ENCODE measurements at regions not wholly inside any gene's neighbourhood (a gene's known extent, or its start where the extent isn't known, plus 50 kb on each side); places are given as distances from the start of the nearest gene placed in this dataset.

DNA sequence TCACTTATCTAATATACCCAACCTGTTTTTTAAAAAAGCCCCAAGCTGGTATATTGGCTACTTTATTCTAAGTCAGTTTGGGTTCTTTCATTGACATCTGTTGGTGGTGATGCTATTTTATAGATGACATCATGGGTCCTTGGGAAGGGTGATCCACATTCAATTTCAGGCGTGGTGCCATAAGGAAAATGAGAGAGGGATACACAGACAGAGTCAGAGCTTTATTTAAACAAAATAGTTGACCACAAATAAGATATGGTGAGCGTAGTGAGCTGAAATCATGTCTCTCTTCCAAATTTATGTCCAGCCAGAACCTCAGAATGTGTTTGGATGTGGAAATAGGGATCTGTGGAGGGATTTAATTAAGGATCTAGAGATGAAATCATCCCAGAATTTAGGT lies 302.4 kb downstream of the MAT2B start:
- no peaks in the 10 kb centered on the region for H3K9me2 ChIP-seq (ENCODE audit: insufficient read depth, low read length)
- no peaks in the 10 kb centered on the region for H3F3A ChIP-seq (ENCODE audit: insufficient read depth, low read length, poor library complexity, severe bottlenecking)
- no peak for TF ChIP-seq SMC3 (conservative IDR thresholded peaks at IDR 0.05; ENCODE audit: poor library complexity)
- no peak for TF ChIP-seq MXI1 (conservative IDR thresholded peaks at IDR 0.05; ENCODE audit: poor library complexity, severe bottlenecking)
- TF ChIP-seq, protein P1, sequence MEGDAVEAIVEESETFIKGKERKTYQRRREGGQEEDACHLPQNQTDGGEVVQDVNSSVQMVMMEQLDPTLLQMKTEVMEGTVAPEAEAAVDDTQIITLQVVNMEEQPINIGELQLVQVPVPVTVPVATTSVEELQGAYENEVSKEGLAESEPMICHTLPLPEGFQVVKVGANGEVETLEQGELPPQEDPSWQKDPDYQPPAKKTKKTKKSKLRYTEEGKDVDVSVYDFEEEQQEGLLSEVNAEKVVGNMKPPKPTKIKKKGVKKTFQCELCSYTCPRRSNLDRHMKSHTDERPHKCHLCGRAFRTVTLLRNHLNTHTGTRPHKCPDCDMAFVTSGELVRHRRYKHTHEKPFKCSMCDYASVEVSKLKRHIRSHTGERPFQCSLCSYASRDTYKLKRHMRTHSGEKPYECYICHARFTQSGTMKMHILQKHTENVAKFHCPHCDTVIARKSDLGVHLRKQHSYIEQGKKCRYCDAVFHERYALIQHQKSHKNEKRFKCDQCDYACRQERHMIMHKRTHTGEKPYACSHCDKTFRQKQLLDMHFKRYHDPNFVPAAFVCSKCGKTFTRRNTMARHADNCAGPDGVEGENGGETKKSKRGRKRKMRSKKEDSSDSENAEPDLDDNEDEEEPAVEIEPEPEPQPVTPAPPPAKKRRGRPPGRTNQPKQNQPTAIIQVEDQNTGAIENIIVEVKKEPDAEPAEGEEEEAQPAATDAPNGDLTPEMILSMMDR (IDR thresholded peaks at IDR 0.05; ENCODE audit: poor library complexity, severe bottlenecking) = no peak
- no peak for TF ChIP-seq TAF1 (IDR thresholded peaks at IDR 0.05; ENCODE audit: low read depth)
- no peak for TF ChIP-seq EP300 (conservative IDR thresholded peaks at IDR 0.05; ENCODE audit: poor library complexity, severe bottlenecking)
- TF ChIP-seq POLR2AphosphoS5 (IDR thresholded peaks at IDR 0.05) = no peak
- no peak for TF ChIP-seq RAD21 (conservative IDR thresholded peaks at IDR 0.05)
- TF ChIP-seq, protein P2, sequence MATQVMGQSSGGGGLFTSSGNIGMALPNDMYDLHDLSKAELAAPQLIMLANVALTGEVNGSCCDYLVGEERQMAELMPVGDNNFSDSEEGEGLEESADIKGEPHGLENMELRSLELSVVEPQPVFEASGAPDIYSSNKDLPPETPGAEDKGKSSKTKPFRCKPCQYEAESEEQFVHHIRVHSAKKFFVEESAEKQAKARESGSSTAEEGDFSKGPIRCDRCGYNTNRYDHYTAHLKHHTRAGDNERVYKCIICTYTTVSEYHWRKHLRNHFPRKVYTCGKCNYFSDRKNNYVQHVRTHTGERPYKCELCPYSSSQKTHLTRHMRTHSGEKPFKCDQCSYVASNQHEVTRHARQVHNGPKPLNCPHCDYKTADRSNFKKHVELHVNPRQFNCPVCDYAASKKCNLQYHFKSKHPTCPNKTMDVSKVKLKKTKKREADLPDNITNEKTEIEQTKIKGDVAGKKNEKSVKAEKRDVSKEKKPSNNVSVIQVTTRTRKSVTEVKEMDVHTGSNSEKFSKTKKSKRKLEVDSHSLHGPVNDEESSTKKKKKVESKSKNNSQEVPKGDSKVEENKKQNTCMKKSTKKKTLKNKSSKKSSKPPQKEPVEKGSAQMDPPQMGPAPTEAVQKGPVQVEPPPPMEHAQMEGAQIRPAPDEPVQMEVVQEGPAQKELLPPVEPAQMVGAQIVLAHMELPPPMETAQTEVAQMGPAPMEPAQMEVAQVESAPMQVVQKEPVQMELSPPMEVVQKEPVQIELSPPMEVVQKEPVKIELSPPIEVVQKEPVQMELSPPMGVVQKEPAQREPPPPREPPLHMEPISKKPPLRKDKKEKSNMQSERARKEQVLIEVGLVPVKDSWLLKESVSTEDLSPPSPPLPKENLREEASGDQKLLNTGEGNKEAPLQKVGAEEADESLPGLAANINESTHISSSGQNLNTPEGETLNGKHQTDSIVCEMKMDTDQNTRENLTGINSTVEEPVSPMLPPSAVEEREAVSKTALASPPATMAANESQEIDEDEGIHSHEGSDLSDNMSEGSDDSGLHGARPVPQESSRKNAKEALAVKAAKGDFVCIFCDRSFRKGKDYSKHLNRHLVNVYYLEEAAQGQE (IDR thresholded peaks at IDR 0.05; ENCODE audit: borderline replicate concordance) = no peak
- no peak for TF ChIP-seq EZH2 (IDR thresholded peaks at IDR 0.05; ENCODE audit: borderline replicate concordance, insufficient read depth, low read length, poor library complexity, severe bottlenecking)
- H3K4me2 ChIP-seq (ENCODE audit: low read length) = no peak overlapping the region
- no peak overlapping the region for H3K4me3 ChIP-seq (ENCODE audit: low read length)
- H3K9ac ChIP-seq (ENCODE audit: low read length) = no peak overlapping the region
- H3K27me3 ChIP-seq (ENCODE audit: insufficient read depth, low read depth, low read length) = no peaks in the 10 kb centered on the region
- H3K9me3 ChIP-seq (ENCODE audit: low read length) = no peaks in the 10 kb centered on the region
- H2AFZ ChIP-seq (ENCODE audit: low read depth, low read length) = no peak overlapping the region
- H3K36me3 ChIP-seq (ENCODE audit: insufficient read depth, low read length) = no peaks in the 10 kb centered on the region
- H4K20me1 ChIP-seq (ENCODE audit: insufficient read depth) = no peaks in the 10 kb centered on the region
- no peaks in the 10 kb centered on the region for H3K79me2 ChIP-seq (replicated peaks; ENCODE audit: insufficient read depth, low read length)
- no peak overlapping the region for H3K27ac ChIP-seq (ENCODE audit: low read length)

DNA sequence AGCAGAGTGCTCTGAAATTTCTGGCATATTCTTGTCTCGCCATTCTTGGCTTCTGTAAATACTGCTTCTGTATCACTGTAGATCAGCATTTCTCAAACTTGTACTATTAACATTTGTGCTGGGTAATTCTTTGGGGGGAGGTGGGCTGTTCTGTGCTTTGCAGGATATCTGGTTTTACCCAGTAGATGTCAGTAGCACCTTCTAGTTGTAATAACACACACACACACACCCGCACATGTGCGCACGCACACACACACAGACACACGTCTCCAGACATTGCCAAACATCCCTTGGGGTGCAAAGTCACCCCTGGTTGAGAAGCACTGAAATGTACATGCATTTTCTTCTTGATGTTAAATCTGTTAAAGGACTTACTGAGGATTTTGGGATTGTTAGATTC lies 304.1 kb downstream of the MAT2B start:
- Histone ChIP-seq H3K27ac (ENCODE audit: low read length) (no peak overlapping the region), H4K20me1 (ENCODE audit: insufficient read depth) (no peaks in the 10 kb centered on the region), H3K9ac (ENCODE audit: low read length) (no peak overlapping the region), H3F3A (ENCODE audit: insufficient read depth, low read length, poor library complexity, severe bottlenecking) (no peaks in the 10 kb centered on the region), H3K9me2 (ENCODE audit: insufficient read depth, low read length) (no peaks in the 10 kb centered on the region), H3K27me3 (ENCODE audit: insufficient read depth, low read depth, low read length) (no peaks in the 10 kb centered on the region), H3K36me3 (ENCODE audit: insufficient read depth, low read length) (no peaks in the 10 kb centered on the region), H3K4me2 (ENCODE audit: low read length) (no peak overlapping the region), H3K79me2 (replicated peaks; ENCODE audit: insufficient read depth, low read length) (no peaks in the 10 kb centered on the region), H3K4me3 (ENCODE audit: low read length) (no peak overlapping the region), H3K9me3 (ENCODE audit: low read length) (no peaks in the 10 kb centered on the region), H2AFZ (ENCODE audit: low read depth, low read length) (no peak overlapping the region)
- no peak for TF ChIP-seq POLR2AphosphoS5 (IDR thresholded peaks at IDR 0.05)
- no peak for TF ChIP-seq EP300 (conservative IDR thresholded peaks at IDR 0.05; ENCODE audit: poor library complexity, severe bottlenecking)
- no peak for TF ChIP-seq RAD21 (conservative IDR thresholded peaks at IDR 0.05)
- TF ChIP-seq, protein P1 (IDR thresholded peaks at IDR 0.05; ENCODE audit: poor library complexity, severe bottlenecking) = no peak
- TF ChIP-seq EZH2 (IDR thresholded peaks at IDR 0.05; ENCODE audit: borderline replicate concordance, insufficient read depth, low read length, poor library complexity, severe bottlenecking) = no peak
- no peak for TF ChIP-seq TAF1 (IDR thresholded peaks at IDR 0.05; ENCODE audit: low read depth)
- TF ChIP-seq SMC3 (conservative IDR thresholded peaks at IDR 0.05; ENCODE audit: poor library complexity) = no peak
- no peak for TF ChIP-seq MXI1 (conservative IDR thresholded peaks at IDR 0.05; ENCODE audit: poor library complexity, severe bottlenecking)
- TF ChIP-seq, protein P2 (IDR thresholded peaks at IDR 0.05; ENCODE audit: borderline replicate concordance) = no peak
